ENCODE measurements at regions not wholly inside any gene's neighbourhood (a gene's known extent, or its start where the extent isn't known, plus 50 kb on each side); places are given as distances from the start of the nearest gene placed in this dataset.

GRCh38 chr2:65514555-65515195 lies 82.3 kb upstream of the SPRED2 start:
- Histone ChIP-seq H3K9me3 (ENCODE audit: insufficient read depth in 2 of 2, low read depth in 1 of 2, low read length in 1 of 2) (no peaks in the 10 kb centered on the region), H3K23ac (ENCODE audit: insufficient read length) (no peak overlapping the region), H3K4me1 (replicated peaks in 1 of 4; ENCODE audit: control insufficient read depth in 3 of 4, insufficient read depth in 4 of 4, low read length in 3 of 4) (no peaks in the 10 kb centered on the region), H3K4ac (replicated peaks; ENCODE audit: insufficient read length, low read depth, low read length) (no peak overlapping the region), H4K91ac (replicated peaks; ENCODE audit: insufficient read length, low read length) (no peak overlapping the region), H3K79me2 (ENCODE audit: control insufficient read depth in 1 of 2, insufficient read depth in 2 of 2, low read length in 2 of 2) (no peaks in the 10 kb centered on the region), H3K9ac (replicated peaks in 1 of 4; ENCODE audit: extremely low read depth in 1 of 4, low read depth in 3 of 4, low read length in 3 of 4) (no peak overlapping the region), H2BK15ac (ENCODE audit: low read length) (no peak overlapping the region), H3K79me1 (ENCODE audit: low read depth, low read length) (no peaks in the 10 kb centered on the region), H2AK5ac (ENCODE audit: low read depth, low read length) (no peak overlapping the region), H3K23me2 (ENCODE audit: low read depth, low read length) (no peaks in the 10 kb centered on the region), H3K14ac (ENCODE audit: insufficient read length) (no peak overlapping the region), H4K20me1 (replicated peaks in 1 of 2; ENCODE audit: control insufficient read depth in 1 of 2, insufficient read depth in 2 of 2, low read length in 2 of 2) (no peaks in the 10 kb centered on the region), H3K36me3 (ENCODE audit: control insufficient read depth in 2 of 4, insufficient read depth in 4 of 4, low read length in 3 of 4) (no peaks in the 10 kb centered on the region), H3K4me2 (ENCODE audit: insufficient read depth in 1 of 2, low read depth in 2 of 2, low read length in 2 of 2) (no peak overlapping the region), H3K18ac (ENCODE audit: extremely low read depth, low read length) (no peak overlapping the region), H3K56ac (replicated peaks; ENCODE audit: insufficient read length, low read depth, low read length) (no peak overlapping the region), H4K8ac (ENCODE audit: extremely low read depth, insufficient read depth, low read length) (no peak overlapping the region), H4K5ac (ENCODE audit: insufficient read length, low read depth, low read length) (no peak overlapping the region), H3K27me3 (replicated peaks in 1 of 4; ENCODE audit: control insufficient read depth in 3 of 4, extremely low read depth in 1 of 4, insufficient read depth in 3 of 4, low read length in 3 of 4) (no peaks in the 10 kb centered on the region), H2BK20ac (ENCODE audit: low read length) (no peak overlapping the region), H3K4me3 (ENCODE audit: extremely low read depth in 1 of 4, insufficient read depth in 2 of 4, low read depth in 3 of 4, low read length in 4 of 4) (no peak overlapping the region), H2AFZ (ENCODE audit: low read length) (no peak overlapping the region), H2BK12ac (ENCODE audit: low read depth, low read length) (no peak overlapping the region), H3K27ac (ENCODE audit: low read depth, low read length) (no peak overlapping the region), H2BK120ac (replicated peaks; ENCODE audit: low read depth, low read length) (no peak overlapping the region), H2BK5ac (ENCODE audit: low read depth, low read length) (no peak overlapping the region)
- CTCF ChIA-PET (ENCODE audit: partially characterized antibody): no interaction called here
- DNase-seq (ENCODE audit: low read depth in 1 of 2, low spot score in 2 of 2) (no peak), FAIRE-seq (no peak)
- whole genome bisulfite sequencing, 2 experiments (ENCODE audit: extremely low coverage in 1 of 2, insufficient coverage in 1 of 2, insufficient read length in 1 of 2, insufficient replicate concordance in 2 of 2, low coverage in 1 of 2, low lambda C conversion rate in 2 of 2, missing lambda C conversion rate in 1 of 2): 87% methylated on average over 4 of the region's 4 CpGs; no CpG with 5 or more reads in 1 of the 2 experiments
- POLR2A ChIA-PET (ENCODE audit: partially characterized antibody): no interaction called here
- TF ChIP-seq RNF2 (IDR thresholded peaks at IDR 0.05; ENCODE audit: borderline replicate concordance, low read depth, low read length, missing control alignments, poor library complexity, severe bottlenecking): no peak
- TF ChIP-seq TCF12 (IDR thresholded peaks at IDR 0.05; ENCODE audit: low read depth, low read length): no peak
- TF ChIP-seq RBBP5 (IDR thresholded peaks at IDR 0.05; ENCODE audit: borderline replicate concordance, low read depth, low read length): no peak
- TF ChIP-seq EGR1 (IDR thresholded peaks at IDR 0.05; ENCODE audit: borderline replicate concordance, low read depth, low read length): no peak
- no peak for TF ChIP-seq GABPA (IDR thresholded peaks at IDR 0.05; ENCODE audit: borderline replicate concordance, insufficient read depth, low read length)
